ENCODE measurements at regions not wholly inside any gene's neighbourhood (a gene's known extent, or its start where the extent isn't known, plus 50 kb on each side); places are given as distances from the start of the nearest gene placed in this dataset.

GRCh38 chr20:62543470-62544302, 67.9 kb upstream of the GATA5 start:
- Histone ChIP-seq H3K9me3 (ENCODE audit: control insufficient read depth, insufficient read depth, low read length) (no peaks in the 10 kb centered on the region; the same call in 1 of the 2 replicates), H3K14ac (replicated peaks; ENCODE audit: low read depth, low read length) (no peak overlapping the region), H3K18ac (ENCODE audit: low read depth, low read length) (no peak overlapping the region), H2BK20ac (ENCODE audit: low read depth, low read length) (no peak overlapping the region), H4K5ac (ENCODE audit: low read depth, low read length) (no peak overlapping the region), H3K9ac (ENCODE audit: low read depth, low read length) (no peak overlapping the region), H2BK15ac (ENCODE audit: low read depth, low read length) (no peak overlapping the region), H3K56ac (ENCODE audit: extremely low read depth, insufficient read depth, low read length) (no peak overlapping the region), H3K27me3 (ENCODE audit: control insufficient read depth, insufficient read depth, low read length) (peaks cover 34% of the 10 kb centered on the region), H2AFZ (replicated peaks; ENCODE audit: low read length, poor library complexity) (no peak overlapping the region), H2BK5ac (ENCODE audit: low read depth, low read length, poor library complexity, severe bottlenecking) (no peak overlapping the region), H2BK120ac (ENCODE audit: low read depth, low read length) (no peak overlapping the region), H3K27ac (ENCODE audit: insufficient read depth, low read length) (no peak overlapping the region), H4K91ac (ENCODE audit: insufficient read depth, low read depth, low read length) (no peak overlapping the region), H3K4me3 (ENCODE audit: insufficient read depth, low read depth, low read length) (no peak overlapping the region), H2AK9ac (replicated peaks; ENCODE audit: low read depth, low read length, poor library complexity) (no peak overlapping the region), H4K8ac (ENCODE audit: low read depth in 2 of 2, low read length in 2 of 2) (no peak overlapping the region), H3K23ac (ENCODE audit: low read depth, low read length) (no peak overlapping the region), H3K4me1 (ENCODE audit: control insufficient read depth, insufficient read depth, low read length) (no peaks in the 10 kb centered on the region), H3K4me2 (ENCODE audit: low read depth, low read length) (no peak overlapping the region), H4K20me1 (ENCODE audit: insufficient read depth, low read length) (no peaks in the 10 kb centered on the region), H3K79me1 (ENCODE audit: low read depth in 1 of 2, low read length in 2 of 2) (no peaks in the 10 kb centered on the region), H3K4ac (ENCODE audit: low read depth, low read length) (no peak overlapping the region), H3K9me1 (ENCODE audit: insufficient read depth, low read length) (no peaks in the 10 kb centered on the region), H2AK5ac (ENCODE audit: low read depth, low read length) (no peak overlapping the region), H3K36me3 (ENCODE audit: control insufficient read depth, insufficient read depth, low read length) (no peaks in the 10 kb centered on the region)
- BruUV-seq (replicated peaks) = no TSS peak
- WGBS, 2 experiments (ENCODE audit: extremely low coverage in 2 of 2, insufficient read length in 1 of 2) = 85% methylated on average over 6 of the region's 27 CpGs; no CpG with 5 or more reads in 1 of the 2 experiments
- in situ Hi-C loops (cut with MboI; ENCODE audit: low sequenced_read_pairs) = no loop called here
- POLR2A ChIA-PET (ENCODE audit: unreplicated experiment) = no interaction called here
- dilution Hi-C loops (cut with HindIII; ENCODE audit: low sequenced_read_pairs, unreplicated experiment) = no loop called here
- TF ChIP-seq NFE2L2 (IDR thresholded peaks at IDR 0.05; ENCODE audit: low read depth, low read length) (no peak), USF2 (IDR thresholded peaks at IDR 0.05; ENCODE audit: low read depth, low read length) (no peak), RFX5 (IDR thresholded peaks at IDR 0.05; ENCODE audit: low read depth, low read length) (no peak), RAD21 (IDR thresholded peaks at IDR 0.05; ENCODE audit: low read length) (no peak), MAZ (IDR thresholded peaks at IDR 0.05; ENCODE audit: borderline replicate concordance, low read depth, low read length) (no peak)
- TF ChIP-seq, protein P1, sequence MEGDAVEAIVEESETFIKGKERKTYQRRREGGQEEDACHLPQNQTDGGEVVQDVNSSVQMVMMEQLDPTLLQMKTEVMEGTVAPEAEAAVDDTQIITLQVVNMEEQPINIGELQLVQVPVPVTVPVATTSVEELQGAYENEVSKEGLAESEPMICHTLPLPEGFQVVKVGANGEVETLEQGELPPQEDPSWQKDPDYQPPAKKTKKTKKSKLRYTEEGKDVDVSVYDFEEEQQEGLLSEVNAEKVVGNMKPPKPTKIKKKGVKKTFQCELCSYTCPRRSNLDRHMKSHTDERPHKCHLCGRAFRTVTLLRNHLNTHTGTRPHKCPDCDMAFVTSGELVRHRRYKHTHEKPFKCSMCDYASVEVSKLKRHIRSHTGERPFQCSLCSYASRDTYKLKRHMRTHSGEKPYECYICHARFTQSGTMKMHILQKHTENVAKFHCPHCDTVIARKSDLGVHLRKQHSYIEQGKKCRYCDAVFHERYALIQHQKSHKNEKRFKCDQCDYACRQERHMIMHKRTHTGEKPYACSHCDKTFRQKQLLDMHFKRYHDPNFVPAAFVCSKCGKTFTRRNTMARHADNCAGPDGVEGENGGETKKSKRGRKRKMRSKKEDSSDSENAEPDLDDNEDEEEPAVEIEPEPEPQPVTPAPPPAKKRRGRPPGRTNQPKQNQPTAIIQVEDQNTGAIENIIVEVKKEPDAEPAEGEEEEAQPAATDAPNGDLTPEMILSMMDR (conservative IDR thresholded peaks at IDR 0.05; ENCODE audit: low read depth, low read length) = no peak
- DNase-seq = no peak
- no peak for ATAC-seq (ENCODE audit: low read depth)
- intact Hi-C loops (cut with micrococcal nuclease) = no loop called here
- CTCF ChIA-PET = no interaction called here

Data from IMR-90 (cell line).